Stimulated activated naive CD8-positive, alpha-beta T cell treated with anti-CD3 and anti-CD28 coated beads, Interleukin-15, Interleukin-2, amounts not matched to agents 100 U/mL and 50 U/mL, for 24 hours (primary cell): ENCODE measurements at regions not wholly inside any gene's neighbourhood (a gene's known extent, or its start where the extent isn't known, plus 50 kb on each side); places are given as distances from the start of the nearest gene placed in this dataset.

Experiments used
- ATAC-seq: fragments of 150-1000 bp; cut with Tn5 transposase; one replicate; pipeline ENCODE4 v1.10.0; 2021
- DNase-seq: peaks from one replicate; pipeline ENCODE4 v3.0.0; 2021

- DNase-seq (no peak), ATAC-seq (no peak)
These were observed 146.9 kb downstream of the TFEC start for GRCh38 chr7:115883629-115884028.

- DNase-seq (no peak), ATAC-seq (no peak)
These were observed 149.1 kb downstream of the TFEC start for GRCh38 chr7:115881476-115881875.

GRCh38 chr7:115879171-115879570, 151.4 kb downstream of the TFEC start:
- no peak for DNase-seq
- no peak for ATAC-seq

GRCh38 chr7:115869801-115870200, 160.8 kb downstream of the TFEC start:
- ATAC-seq (no peak), DNase-seq (no peak)

- DNase-seq, result no peak
- no peak for ATAC-seq
These were observed 161.4 kb downstream of the TFEC start for GRCh38 chr7:115869190-115869589.

- DNase-seq, result no peak
- no peak for ATAC-seq
These were observed 162.2 kb downstream of the TFEC start for GRCh38 chr7:115868369-115868768.

- DNase-seq, result no peak
- ATAC-seq, result no peak
These were observed 166.5 kb downstream of the TFEC start for GRCh38 chr7:115864082-115864481.

GRCh38 chr7:115851291-115851690, 179.3 kb downstream of the TFEC start:
- DNase-seq (no peak), ATAC-seq (no peak)

- no peak for DNase-seq
- no peak for ATAC-seq
These were observed 179.8 kb downstream of the TFEC start for GRCh38 chr7:115850774-115851173.

- ATAC-seq (no peak), DNase-seq (no peak)
These were observed 185.7 kb downstream of the TFEC start for GRCh38 chr7:115844857-115845256.

- ATAC-seq, result no peak
- DNase-seq, result no peak
These were observed 189.9 kb downstream of the TFEC start for GRCh38 chr7:115840702-115841101.

GRCh38 chr7:115838829-115839228, 191.7 kb downstream of the TFEC start:
- DNase-seq, result no peak

GRCh38 chr7:115831371-115831770, 199.2 kb downstream of the TFEC start:
- ATAC-seq (no peak), DNase-seq (no peak)

More at GRCh38 chr7:115838829-115839228, 191.7 kb downstream of the TFEC start:
- no peak for ATAC-seq

GRCh38 chr7:115827305-115828045, 203.1 kb downstream of the TFEC start:
- ATAC-seq, result no peak
- DNase-seq, result no peak

- DNase-seq (no peak), ATAC-seq (no peak)
These were observed 205.0 kb downstream of the TFEC start for GRCh38 chr7:115825456-115826115.

- ATAC-seq (no peak), DNase-seq (no peak)
These were observed 207.8 kb downstream of the TFEC start for GRCh38 chr7:115822801-115823200.

GRCh38 chr7:115822380-115822779, 208.2 kb downstream of the TFEC start:
- DNase-seq (no peak), ATAC-seq (no peak)

GRCh38 chr7:115816318-115816974, 214.1 kb downstream of the TFEC start:
- no peak for ATAC-seq
- no peak for DNase-seq

GRCh38 chr7:115812794-115813193, 217.8 kb downstream of the TFEC start:
- ATAC-seq (no peak), DNase-seq (no peak)

- no peak for ATAC-seq
- no peak for DNase-seq
These were observed 225.1 kb downstream of the TFEC start for GRCh38 chr7:115805458-115805857.

- DNase-seq (no peak), ATAC-seq (no peak)
These were observed 228.1 kb downstream of the TFEC start for GRCh38 chr7:115802415-115802814.

GRCh38 chr7:115799430-115799829, 231.1 kb downstream of the TFEC start:
- DNase-seq, result no peak
- ATAC-seq, result no peak

- no peak for DNase-seq
- no peak for ATAC-seq
These were observed 236.4 kb downstream of the TFEC start for GRCh38 chr7:115793958-115794702.
